Dendritic cell treated with granulocyte-macrophage colony-stimulating factor and Interleukin-4, amounts not matched to agents 40 ng/mL and 50 ng/mL, for 4 days (primary cell): ENCODE measurements at regions not wholly inside any gene's neighbourhood (a gene's known extent, or its start where the extent isn't known, plus 50 kb on each side); places are given as distances from the start of the nearest gene placed in this dataset.
"Not testable (repeated sequence)": the region's sequence is repeated elsewhere in the genome, so short reads cannot be mapped to it uniquely, and the experiment has no call there.

Experiments
- H3K27ac Mint-ChIP-seq: one replicate; pipeline ENCODE4 v1.8.0; 2022; ENCODE audit warnings: mild to moderate bottlenecking, mixed read lengths
- H3K27me3 Mint-ChIP-seq: one replicate; pipeline ENCODE4 v1.8.0; 2022; ENCODE audit warnings: mild to moderate bottlenecking, mixed read lengths
- H3K36me3 Mint-ChIP-seq: one replicate; pipeline ENCODE4 v1.8.0; 2022; ENCODE audit warnings: low read depth, mixed read lengths
- H3K4me1 Mint-ChIP-seq: one replicate; pipeline ENCODE4 v1.8.0; 2022; ENCODE audit warnings: low read depth, mixed read lengths
- H3K4me3 Mint-ChIP-seq: one replicate; pipeline ENCODE4 v1.8.0; 2022; ENCODE audit warnings: mild to moderate bottlenecking, moderate library complexity, mixed read lengths
- H3K9me3 Mint-ChIP-seq: one replicate; pipeline ENCODE4 v1.8.0; 2022; ENCODE audit warnings: mixed read lengths
- intact Hi-C: fragments of 100-400 bp; cut with micrococcal nuclease; formaldehyde crosslinking; loops from one replicate; pipeline ENCODE4 v1.15.0; 2022

DNA sequence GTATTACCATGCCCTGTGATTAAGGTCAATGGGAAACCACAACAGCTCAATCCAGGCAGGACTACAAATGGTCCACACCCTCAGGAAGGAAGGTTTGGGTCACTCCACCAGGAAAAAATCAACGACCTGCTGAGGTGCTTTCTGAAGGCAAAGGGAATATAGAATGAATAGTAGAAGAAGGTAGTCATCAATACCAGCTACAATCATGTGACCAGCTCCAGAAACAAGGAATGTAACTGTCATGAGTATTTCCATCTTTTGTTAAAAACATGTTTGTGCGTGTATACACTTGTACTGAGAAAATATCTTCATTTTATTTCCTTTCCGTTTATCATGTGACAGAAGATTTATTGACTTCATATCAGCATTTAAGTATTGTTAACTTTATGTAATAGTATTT is 2028.6 kb upstream of the PCDH20 start:
- H3K4me3 Mint-ChIP-seq, H3K27ac Mint-ChIP-seq, H3K9me3 Mint-ChIP-seq, H3K27me3 Mint-ChIP-seq, intact Hi-C loops, H3K36me3 Mint-ChIP-seq, H3K4me1 Mint-ChIP-seq: not testable (repeated sequence)

DNA sequence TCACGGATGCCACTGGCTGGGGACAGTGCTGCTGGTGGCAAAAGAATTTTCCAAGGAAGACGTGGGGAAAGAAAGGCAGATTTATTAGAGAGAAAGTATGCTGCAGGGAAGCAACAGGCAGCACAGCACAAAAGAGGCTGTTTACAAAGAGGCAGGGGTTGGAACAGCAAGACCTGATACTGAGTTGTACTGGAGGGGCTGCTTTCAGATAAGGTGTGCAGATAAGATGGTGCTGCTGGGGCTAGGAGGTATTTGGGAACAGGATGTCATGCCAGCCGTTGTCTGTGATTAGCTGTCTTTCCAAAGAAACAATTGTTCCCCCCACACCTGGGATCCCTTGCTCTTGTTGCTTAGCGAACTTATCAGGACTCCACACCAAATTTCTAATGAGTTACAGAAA is 2023.3 kb upstream of the PCDH20 start:
- no peaks in the 10 kb centered on the region for H3K36me3 Mint-ChIP-seq
- H3K4me3 Mint-ChIP-seq = no peak overlapping the region
- no peak overlapping the region for H3K27ac Mint-ChIP-seq

DNA sequence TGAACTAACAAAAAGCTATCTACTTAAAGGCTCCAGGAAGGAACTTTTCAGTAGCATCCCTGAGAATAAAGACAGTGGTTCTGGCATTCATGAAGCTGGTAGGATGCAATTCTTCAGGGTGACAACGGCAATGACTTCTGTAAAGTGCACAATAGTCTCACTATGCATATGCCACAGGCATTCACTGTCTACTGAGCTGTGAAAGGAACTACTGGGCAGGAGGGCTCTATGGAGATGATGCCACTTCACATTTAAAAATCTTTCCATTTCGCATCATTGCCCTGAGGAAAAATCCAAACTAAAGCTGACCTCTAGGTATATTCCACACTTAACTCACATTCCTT is 2020.6 kb upstream of the PCDH20 start:
- intact Hi-C loops = no loop called here
- no peak overlapping the region for H3K27ac Mint-ChIP-seq
- H3K36me3 Mint-ChIP-seq = no peaks in the 10 kb centered on the region
- no peaks in the 10 kb centered on the region for H3K27me3 Mint-ChIP-seq
- no peaks in the 10 kb centered on the region for H3K4me1 Mint-ChIP-seq
- no peak overlapping the region for H3K4me3 Mint-ChIP-seq
- peaks cover 13% of the 10 kb centered on the region for H3K9me3 Mint-ChIP-seq

More for the DNA sequence above, 2023.3 kb upstream of the PCDH20 start:
- peaks cover 13% of the 10 kb centered on the region for H3K9me3 Mint-ChIP-seq
- intact Hi-C loops = no loop called here
- H3K27me3 Mint-ChIP-seq = no peaks in the 10 kb centered on the region
- H3K4me1 Mint-ChIP-seq = no peaks in the 10 kb centered on the region

DNA sequence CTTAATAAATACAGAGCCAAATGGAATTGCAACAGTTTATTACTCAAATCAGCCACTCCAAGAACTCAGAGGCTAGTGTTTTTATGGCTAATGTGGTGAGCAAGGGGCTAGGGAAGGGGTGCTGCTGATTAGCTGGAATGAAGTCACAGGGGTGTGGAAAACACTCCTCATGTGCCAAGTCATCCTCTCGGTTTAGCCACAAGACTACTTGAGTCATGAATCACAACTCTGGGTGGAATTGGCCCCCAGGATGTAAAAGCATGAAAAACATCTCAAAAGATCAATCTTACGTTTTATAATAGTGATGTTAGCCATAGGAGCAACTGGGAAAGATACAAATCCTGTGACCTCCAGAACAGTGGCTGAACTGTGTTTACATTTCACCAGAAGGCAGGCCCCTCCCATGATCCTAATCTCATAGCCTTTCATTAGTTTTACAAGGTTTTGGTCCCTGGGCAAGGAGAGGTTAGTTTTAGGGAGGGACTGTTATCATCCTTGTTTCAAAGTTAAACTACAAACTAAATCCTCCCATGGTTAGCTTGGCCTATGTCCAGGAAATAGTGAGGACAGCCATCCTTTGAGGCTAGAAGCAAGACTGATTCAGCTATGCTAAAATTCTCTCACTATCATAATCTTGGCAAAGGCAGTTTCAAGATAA is 2020.1 kb upstream of the PCDH20 start:
- Mint-ChIP-seq H3K36me3 (no peaks in the 10 kb centered on the region), H3K27me3 (no peaks in the 10 kb centered on the region), H3K4me3 (no peak overlapping the region), H3K4me1 (no peaks in the 10 kb centered on the region), H3K27ac (no peak overlapping the region), H3K9me3 (peaks cover 13% of the 10 kb centered on the region)
- intact Hi-C loops = no loop called here

DNA sequence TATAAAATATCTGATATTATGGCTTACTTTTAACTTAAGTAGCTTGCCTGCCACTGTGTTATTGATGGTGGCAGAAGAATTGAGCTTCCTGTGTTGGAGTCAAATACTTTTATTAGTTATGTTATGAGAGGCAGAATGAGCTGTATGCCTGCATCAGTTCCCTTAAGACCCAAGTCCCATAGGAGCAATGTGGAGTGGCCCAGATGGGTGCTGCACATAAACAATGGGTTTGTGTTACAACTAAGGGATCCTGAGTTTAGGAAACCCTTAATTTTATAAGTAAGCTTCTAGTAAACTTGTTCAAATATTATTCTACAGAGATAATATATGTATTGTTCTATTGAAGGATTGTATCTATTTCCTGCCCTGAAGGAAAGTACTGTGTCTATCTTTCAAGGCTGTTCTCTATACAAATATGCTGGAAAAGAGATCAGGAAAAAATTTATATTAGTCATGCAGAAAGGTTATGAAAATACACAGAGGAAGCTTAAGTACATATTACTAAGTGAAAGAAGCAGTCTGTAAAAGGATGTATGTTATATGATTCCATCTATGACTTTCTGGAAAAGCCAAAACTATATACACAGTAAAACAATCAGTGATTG is 2018.0 kb upstream of the PCDH20 start:
- intact Hi-C loops = no loop called here
- H3K9me3 Mint-ChIP-seq = peaks cover 3% of the 10 kb centered on the region
- no peak overlapping the region for H3K27ac Mint-ChIP-seq
- no peaks in the 10 kb centered on the region for H3K36me3 Mint-ChIP-seq
- H3K4me3 Mint-ChIP-seq = no peak overlapping the region
- no peaks in the 10 kb centered on the region for H3K4me1 Mint-ChIP-seq
- no peaks in the 10 kb centered on the region for H3K27me3 Mint-ChIP-seq

DNA sequence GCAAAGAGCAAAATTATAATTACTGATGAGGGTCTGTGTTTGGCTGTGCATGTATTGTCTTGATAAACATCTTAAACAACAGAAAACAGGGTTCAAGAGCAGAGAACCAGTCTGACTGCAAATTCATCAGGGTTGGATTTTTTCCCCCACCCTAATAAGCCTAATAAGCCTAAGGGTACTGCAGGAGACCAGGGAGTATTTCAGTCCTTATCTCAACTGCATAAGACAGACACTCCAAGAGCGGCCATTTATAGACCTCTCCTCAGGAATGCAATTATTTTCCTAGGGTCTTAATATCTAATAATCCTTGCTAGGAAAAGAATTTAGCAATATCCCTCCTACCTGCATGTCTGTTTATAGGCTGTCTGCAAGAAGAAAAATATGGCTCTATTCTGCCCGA is 2011.5 kb upstream of the PCDH20 start:
- peaks cover 27% of the 10 kb centered on the region for H3K9me3 Mint-ChIP-seq
- intact Hi-C loops = no loop called here
- H3K4me1 Mint-ChIP-seq = no peaks in the 10 kb centered on the region
- no peak overlapping the region for H3K27ac Mint-ChIP-seq
- no peaks in the 10 kb centered on the region for H3K27me3 Mint-ChIP-seq
- H3K4me3 Mint-ChIP-seq = no peak overlapping the region
- no peaks in the 10 kb centered on the region for H3K36me3 Mint-ChIP-seq

DNA sequence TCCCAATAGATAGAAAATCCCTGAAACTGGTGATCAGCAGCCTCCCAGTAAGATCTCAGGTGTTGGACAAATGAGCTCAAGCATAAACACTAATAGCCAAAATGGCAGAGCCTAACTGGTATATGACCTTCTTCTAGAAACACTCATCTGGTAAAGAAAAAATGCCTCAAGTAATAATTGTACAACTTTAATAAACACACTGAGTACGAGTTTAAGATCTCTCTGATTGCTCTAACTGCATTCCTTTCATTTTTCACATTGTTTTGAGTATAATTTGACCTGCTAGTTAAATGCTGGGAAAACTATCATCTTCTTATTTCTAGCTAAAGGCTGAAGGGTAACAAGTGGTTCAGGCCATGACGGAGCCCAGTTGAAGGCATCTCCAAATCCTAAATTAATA is 2009.5 kb upstream of the PCDH20 start:
- no peak overlapping the region for H3K4me3 Mint-ChIP-seq
- H3K27me3 Mint-ChIP-seq = no peaks in the 10 kb centered on the region
- no peaks in the 10 kb centered on the region for H3K36me3 Mint-ChIP-seq
- H3K4me1 Mint-ChIP-seq = no peaks in the 10 kb centered on the region
- intact Hi-C loops = no loop called here
- peaks cover 27% of the 10 kb centered on the region for H3K9me3 Mint-ChIP-seq
- H3K27ac Mint-ChIP-seq = no peak overlapping the region

DNA sequence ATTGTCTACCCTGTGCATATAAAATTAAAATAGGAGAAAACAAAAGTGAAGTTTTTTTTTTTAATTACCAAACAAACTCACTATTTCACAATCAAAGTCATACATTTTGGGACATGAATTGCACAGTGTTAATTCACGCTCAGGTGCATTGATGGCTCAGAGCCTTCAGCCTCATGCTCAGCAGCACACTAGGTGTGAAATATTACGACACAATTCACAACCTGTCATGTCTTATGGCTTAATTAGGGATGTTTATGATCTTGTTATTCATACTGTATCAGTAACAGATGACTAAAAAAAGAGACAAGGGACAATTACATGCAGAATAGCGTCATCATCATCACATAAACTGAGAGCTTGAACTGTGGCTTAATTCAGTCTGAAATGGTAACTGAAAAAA is 2005.5 kb upstream of the PCDH20 start:
- H3K27me3 Mint-ChIP-seq = no peaks in the 10 kb centered on the region
- peaks cover 18% of the 10 kb centered on the region for H3K9me3 Mint-ChIP-seq
- H3K27ac Mint-ChIP-seq = no peak overlapping the region
- intact Hi-C loops = no loop called here
- no peaks in the 10 kb centered on the region for H3K4me1 Mint-ChIP-seq
- no peak overlapping the region for H3K4me3 Mint-ChIP-seq
- H3K36me3 Mint-ChIP-seq = no peaks in the 10 kb centered on the region

DNA sequence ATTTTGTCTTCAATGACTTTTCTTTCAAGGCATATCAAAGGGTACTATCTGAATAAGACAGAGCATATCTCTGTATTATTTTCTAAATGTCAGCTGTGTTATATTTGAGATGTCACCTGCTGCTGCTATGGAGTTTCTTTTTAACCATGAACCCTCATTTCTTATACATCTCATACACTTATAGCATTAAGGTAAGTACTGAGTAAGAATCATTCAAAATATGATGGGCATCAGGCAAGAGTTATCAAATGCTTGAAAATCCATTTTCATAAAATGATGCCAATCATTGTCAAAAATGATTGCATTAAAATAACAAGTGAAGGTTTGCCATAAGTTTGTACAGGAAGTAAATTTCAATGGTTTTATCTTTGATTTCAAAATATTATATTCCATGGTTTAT is 2005.0 kb upstream of the PCDH20 start:
- Mint-ChIP-seq H3K36me3 (no peaks in the 10 kb centered on the region), H3K27me3 (no peaks in the 10 kb centered on the region), H3K4me1 (no peaks in the 10 kb centered on the region), H3K27ac (no peak overlapping the region), H3K4me3 (no peak overlapping the region), H3K9me3 (peaks cover 21% of the 10 kb centered on the region)
- intact Hi-C loops = no loop called here

DNA sequence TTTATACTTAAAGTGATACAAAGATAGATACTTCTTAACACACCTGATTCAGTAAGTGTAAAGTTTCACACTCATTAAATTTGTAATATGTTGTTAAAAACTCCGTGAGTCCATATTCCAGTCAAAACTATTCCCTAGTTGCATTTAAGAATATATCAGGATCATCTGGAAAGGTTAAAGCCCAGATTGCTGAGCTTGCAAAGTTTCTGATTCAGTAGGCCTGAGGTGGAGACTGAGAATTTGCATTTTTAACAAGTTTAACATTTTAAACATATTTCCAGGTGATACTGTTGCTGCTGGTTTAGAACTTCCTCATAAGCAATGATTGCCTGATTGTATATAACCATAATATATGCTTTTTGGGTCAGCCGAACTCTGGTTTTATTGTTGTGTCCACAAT is 1998.6 kb upstream of the PCDH20 start:
- no peaks in the 10 kb centered on the region for H3K27me3 Mint-ChIP-seq
- no peaks in the 10 kb centered on the region for H3K4me1 Mint-ChIP-seq
- H3K27ac Mint-ChIP-seq = no peak overlapping the region
- intact Hi-C loops = no loop called here
- peaks cover 9% of the 10 kb centered on the region for H3K9me3 Mint-ChIP-seq
- no peaks in the 10 kb centered on the region for H3K36me3 Mint-ChIP-seq
- no peak overlapping the region for H3K4me3 Mint-ChIP-seq

DNA sequence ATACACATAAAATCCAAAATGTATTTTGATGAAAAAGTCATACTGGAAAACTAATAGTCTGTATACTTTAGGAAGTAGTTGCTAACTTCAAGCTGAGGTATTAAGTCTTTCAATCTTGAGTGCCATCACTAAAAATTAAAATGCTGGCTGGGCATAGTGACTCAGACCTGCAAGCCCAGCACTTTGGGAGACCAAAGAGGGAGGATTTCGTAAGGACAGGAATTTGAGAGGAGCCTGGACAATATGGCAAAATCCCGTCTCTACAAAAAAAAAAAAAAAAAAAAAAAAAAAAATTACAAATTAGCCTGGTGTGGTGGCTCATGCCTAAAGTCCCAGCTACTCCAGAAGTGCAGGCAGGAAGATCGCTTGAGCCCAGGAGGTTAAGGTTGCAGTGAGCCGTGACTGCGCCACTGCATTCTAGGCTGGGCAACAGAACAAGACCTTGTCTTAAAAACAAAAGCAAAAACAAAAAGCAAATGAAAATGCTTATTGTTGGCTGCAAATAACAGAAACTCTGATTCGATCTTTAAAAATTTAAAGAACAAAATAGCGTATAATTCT is 1994.2 kb upstream of the PCDH20 start:
- Mint-ChIP-seq H3K9me3 (peaks cover 7% of the 10 kb centered on the region), H3K4me3 (no peak overlapping the region), H3K27me3 (no peaks in the 10 kb centered on the region), H3K36me3 (no peaks in the 10 kb centered on the region), H3K27ac (no peak overlapping the region), H3K4me1 (no peaks in the 10 kb centered on the region)
- intact Hi-C loops = no loop called here

DNA sequence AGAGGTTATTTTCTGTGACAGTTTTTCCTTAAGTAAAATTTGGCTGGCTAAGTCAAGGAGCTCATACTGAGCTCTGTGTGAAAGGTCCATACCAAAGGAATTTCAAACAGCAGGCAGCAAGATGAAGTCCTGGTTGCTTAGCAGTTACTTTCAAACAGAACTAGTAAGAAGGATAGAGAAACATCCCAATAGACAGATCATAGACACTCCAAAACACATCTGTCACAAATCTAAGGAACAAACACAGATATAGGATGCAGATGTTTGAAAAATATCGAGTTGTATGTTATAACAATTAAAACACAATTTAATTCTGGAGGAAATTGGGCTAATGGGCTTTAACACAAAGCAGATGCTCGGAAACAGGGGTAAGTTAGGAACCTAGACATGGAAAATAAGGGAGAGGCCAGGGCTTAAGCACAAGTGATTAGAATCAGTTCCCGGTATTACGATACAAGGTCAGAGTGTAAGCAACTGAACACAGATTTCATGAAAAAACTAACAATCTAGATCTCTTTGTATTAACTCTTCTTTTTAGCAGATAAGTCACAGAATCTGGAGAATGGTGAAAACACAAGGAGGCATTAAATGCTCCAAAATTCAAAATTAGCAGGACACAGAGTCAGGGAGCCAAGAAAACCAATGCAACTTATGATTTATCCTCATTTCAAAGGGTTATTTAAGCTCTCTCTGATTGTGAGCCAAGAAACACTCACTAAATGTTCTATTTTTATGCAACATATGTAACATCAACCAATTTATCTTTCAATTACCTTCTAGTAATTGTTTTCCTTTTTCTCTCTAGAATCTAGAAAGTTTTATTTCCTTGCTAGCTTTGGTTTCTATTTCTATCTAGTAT is 1992.9 kb upstream of the PCDH20 start:
- intact Hi-C loops = no loop called here
- Mint-ChIP-seq H3K9me3 (peaks cover 13% of the 10 kb centered on the region), H3K27ac (no peak overlapping the region), H3K4me1 (no peaks in the 10 kb centered on the region), H3K36me3 (no peaks in the 10 kb centered on the region), H3K27me3 (no peaks in the 10 kb centered on the region), H3K4me3 (no peak overlapping the region)

DNA sequence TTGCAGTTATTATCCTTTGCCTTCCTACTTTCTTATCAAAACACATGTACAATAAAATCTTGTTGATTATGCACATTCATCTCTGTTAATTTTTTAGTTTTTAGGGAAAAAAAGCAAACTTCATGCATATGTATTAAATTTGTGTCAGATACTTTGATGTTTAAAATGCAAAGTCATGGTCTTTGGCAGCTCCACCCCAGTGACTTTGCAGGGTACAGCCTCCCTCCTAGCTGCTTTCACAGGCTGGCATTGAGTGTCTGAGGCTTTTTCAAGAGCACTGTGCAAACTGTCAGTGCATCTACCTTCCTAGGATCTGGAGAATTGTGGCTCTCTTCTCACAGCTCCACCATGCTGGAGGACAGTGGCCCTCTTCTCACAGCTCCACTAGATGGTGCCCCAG is 1988.1 kb upstream of the PCDH20 start:
- H3K27me3 Mint-ChIP-seq = no peaks in the 10 kb centered on the region
- no peaks in the 10 kb centered on the region for H3K36me3 Mint-ChIP-seq
- intact Hi-C loops = no loop called here
- no peak overlapping the region for H3K27ac Mint-ChIP-seq
- H3K9me3 Mint-ChIP-seq = peaks cover 13% of the 10 kb centered on the region
- H3K4me3 Mint-ChIP-seq = no peak overlapping the region
- H3K4me1 Mint-ChIP-seq = no peaks in the 10 kb centered on the region

DNA sequence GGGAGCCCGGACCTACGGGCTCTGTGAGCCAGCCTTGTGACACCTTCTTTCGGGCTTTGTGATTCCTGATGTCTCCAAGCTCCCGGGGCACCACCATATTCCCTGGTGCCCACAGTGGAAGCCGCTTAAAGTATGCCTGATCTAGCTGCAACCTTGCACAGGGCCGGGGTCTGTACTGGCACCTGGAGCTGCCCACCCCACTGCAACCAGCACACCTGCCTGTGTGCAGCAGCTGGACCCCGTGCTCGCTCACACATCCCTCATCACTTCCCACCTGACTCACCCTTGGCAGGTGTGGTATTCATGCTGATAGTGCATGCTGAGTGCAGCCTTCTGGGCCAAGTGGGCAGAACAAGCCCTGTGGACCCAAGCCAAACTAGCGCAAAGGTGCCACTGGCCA is 1981.1 kb upstream of the PCDH20 start:
- Mint-ChIP-seq H3K27ac (no peak overlapping the region), H3K27me3 (no peaks in the 10 kb centered on the region), H3K4me1 (no peaks in the 10 kb centered on the region), H3K4me3 (no peak overlapping the region), H3K36me3 (no peaks in the 10 kb centered on the region), H3K9me3 (no peaks in the 10 kb centered on the region)
- intact Hi-C loops = no loop called here
